Lung (tissue), 11 donors: ENCODE measurements at regions not wholly inside any gene's neighbourhood (a gene's known extent, or its start where the extent isn't known, plus 50 kb on each side); places are given as distances from the start of the nearest gene placed in this dataset.
A peak's percentile ranks its signal among the peaks of the same experiment; 100 is the strongest.

Experiments
- ATAC-seq: fragments of 200-7000 bp; cut with Tn5 transposase; one replicate; pipeline ENCODE4 v1.9.1; 2020; ENCODE audit warnings: moderate number of reproducible peaks; ENCODE audit not compliant: insufficient read depth, low FRiP score
- DNase-seq, 3 donors: peaks; one replicate each; pipeline ENCODE4 v3.0.0-alpha.2; 2013 to 2017
- H3K27ac ChIP-seq, 2 donors: one replicate each; pipeline ENCODE4 v1.5.1; 2013; ENCODE audit warnings: mild to moderate bottlenecking in 2 of 2, moderate library complexity in 2 of 2, control low read depth in 1 of 2, inconsistent platforms in 1 of 2, low read depth in 1 of 2, low read length in 1 of 2
- H3K27me3 ChIP-seq, 3 donors: one replicate each; pipeline ENCODE4 v1.5.1; 2013; ENCODE audit warnings: low read length in 2 of 3; ENCODE audit not compliant: control insufficient read depth in 3 of 3, insufficient read depth in 3 of 3
- H3K36me3 ChIP-seq, 4 donors: one replicate each; pipeline ENCODE4 v1.5.1; 2013; ENCODE audit warnings: low read length in 4 of 4, mild to moderate bottlenecking in 1 of 4, moderate library complexity in 1 of 4; ENCODE audit not compliant: control insufficient read depth in 4 of 4, insufficient read depth in 4 of 4
- H3K4me1 ChIP-seq, 5 donors: one replicate each; pipeline ENCODE4 v1.5.1; 2013; ENCODE audit warnings: low read length in 5 of 5, mild to moderate bottlenecking in 2 of 5, moderate library complexity in 1 of 5; ENCODE audit not compliant: control insufficient read depth in 5 of 5, insufficient read depth in 5 of 5
- H3K4me3 ChIP-seq: one replicate; pipeline ENCODE4 v1.5.1; 2013; ENCODE audit warnings: mild to moderate bottlenecking, control low read depth, moderate library complexity
- H3K9ac ChIP-seq, 2 donors: one replicate each; pipeline ENCODE4 v1.5.1; 2013; ENCODE audit warnings: low read length in 2 of 2, control low read depth in 1 of 2; ENCODE audit not compliant: insufficient read depth in 1 of 2
- H3K9me3 ChIP-seq, 4 donors: one replicate each; pipeline ENCODE4 v1.5.1; 2013; ENCODE audit warnings: low read length in 3 of 4, mild to moderate bottlenecking in 1 of 4, moderate library complexity in 1 of 4; ENCODE audit not compliant: control insufficient read depth in 4 of 4, insufficient read depth in 3 of 4
- CTCF ChIP-seq: IDR thresholded peaks from 2 replicates; pipeline ENCODE4 v1.5.1; 2012; ENCODE audit warnings: mild to moderate bottlenecking; ENCODE audit errors: control extremely low read depth, extremely low read depth
- WGBS, 2 donors: extraction: QIAGEN DNeasy Blood & Tissue Kit; methylation state at CpG; one replicate each; pipeline ENCODE4 v1.1.7; 2013; 5-methylcytosine and 5-hydroxymethylcytosine counted together
- donor health status: control.
- donor health status: control.
- donor health status: Bipolar disorder and iron deficiency.
- donor health status: healthy.
- donor health status: DM: yes; HTN: yes; CAD: no.

- Histone ChIP-seq H3K9me3 (no peaks in the 10 kb centered on the region), H3K9ac (no peak overlapping the region), H3K27ac (no peak overlapping the region), H3K27me3 (no peaks in the 10 kb centered on the region), H3K4me3 (no peak overlapping the region), H3K36me3 (no peaks in the 10 kb centered on the region), H3K4me1 (no peaks in the 10 kb centered on the region)
- no peak for TF ChIP-seq CTCF
- ATAC-seq (no peak), DNase-seq (no peak)
- WGBS, 2 donors: 67 to 87% methylated on average over 1 of the region's 1 CpG
Observed at GRCh38 chr9:21611891-21612290, 129.8 kb upstream of the IFNE start.

GRCh38 chr9:21615018-21615417, 132.9 kb upstream of the IFNE start:
- no peak overlapping the region for H3K9ac ChIP-seq
- H3K4me3 ChIP-seq: no peak overlapping the region
- H3K9me3 ChIP-seq: no peaks in the 10 kb centered on the region
- TF ChIP-seq CTCF: no peak
- WGBS, 2 donors: 49 to 67% methylated on average over 1 of the region's 1 CpG
- H3K4me1 ChIP-seq: no peaks in the 10 kb centered on the region
- ATAC-seq: no peak
- no peaks in the 10 kb centered on the region for H3K36me3 ChIP-seq
- no peak for DNase-seq
- H3K27ac ChIP-seq: no peak overlapping the region
- peaks cover 0 to 5% (median 0%) of the 10 kb centered on the region in 3 donors for H3K27me3 ChIP-seq

GRCh38 chr9:21615446-21615845, 133.3 kb upstream of the IFNE start:
- H3K9ac ChIP-seq: no peak overlapping the region
- H3K9me3 ChIP-seq: no peaks in the 10 kb centered on the region
- ATAC-seq: no peak
- DNase-seq: no peak
- H3K4me3 ChIP-seq: no peak overlapping the region
- WGBS, 2 donors: 78 to 79% methylated on average over 4 of the region's 4 CpGs
- no peaks in the 10 kb centered on the region for H3K36me3 ChIP-seq
- H3K27me3 ChIP-seq: peaks cover 0 to 5% (median 0%) of the 10 kb centered on the region in 3 donors
- no peak overlapping the region for H3K27ac ChIP-seq
- no peaks in the 10 kb centered on the region for H3K4me1 ChIP-seq
- TF ChIP-seq CTCF: no peak

GRCh38 chr9:21616082-21616778, 134.1 kb upstream of the IFNE start:
- TF ChIP-seq CTCF: no peak
- ATAC-seq: no peak
- DNase-seq: peak in 1 of 3 donors; percentile 4
- Histone ChIP-seq H3K9ac (no peak overlapping the region), H3K4me1 (no peaks in the 10 kb centered on the region), H3K9me3 (no peaks in the 10 kb centered on the region), H3K4me3 (no peak overlapping the region), H3K27ac (no peak overlapping the region), H3K27me3 (peaks cover 0 to 5% (median 0%) of the 10 kb centered on the region in 3 donors), H3K36me3 (no peaks in the 10 kb centered on the region)
- WGBS, 2 donors: 71 to 81% methylated on average over 6 of the region's 6 CpGs
